Activated naive CD8-positive, alpha-beta T cell treated with anti-CD3 and anti-CD28 coated beads for 36 hours (primary cell): ENCODE measurements at regions not wholly inside any gene's neighbourhood (a gene's known extent, or its start where the extent isn't known, plus 50 kb on each side); places are given as distances from the start of the nearest gene placed in this dataset.
"Not testable (repeated sequence)": the region's sequence is repeated elsewhere in the genome, so short reads cannot be mapped to it uniquely, and the experiment has no call there.

Experiments
- DNase-seq: peaks from one replicate; pipeline ENCODE4 v3.0.0; 2021
- H3K27ac Mint-ChIP-seq: one replicate; pipeline ENCODE4 v1.8.0; 2022; ENCODE audit warnings: mild to moderate bottlenecking, moderate library complexity, mixed read lengths
- H3K27me3 Mint-ChIP-seq: one replicate; pipeline ENCODE4 v1.8.0; 2022; ENCODE audit warnings: mild to moderate bottlenecking, mixed read lengths
- H3K36me3 Mint-ChIP-seq: one replicate; pipeline ENCODE4 v1.8.0; 2021; ENCODE audit warnings: mild to moderate bottlenecking, mixed read lengths
- H3K4me1 Mint-ChIP-seq: one replicate; pipeline ENCODE4 v1.8.0; 2021; ENCODE audit warnings: mixed read lengths
- H3K4me3 Mint-ChIP-seq: one replicate; pipeline ENCODE4 v1.8.0; 2022; ENCODE audit warnings: mild to moderate bottlenecking, moderate library complexity, mixed read lengths
- H3K9me3 Mint-ChIP-seq: one replicate; pipeline ENCODE4 v1.8.0; 2022; ENCODE audit warnings: mixed read lengths

- Mint-ChIP-seq H3K27me3 (no peaks in the 10 kb centered on the region), H3K4me3 (no peak overlapping the region), H3K9me3 (peaks cover 4% of the 10 kb centered on the region), H3K36me3 (no peaks in the 10 kb centered on the region), H3K27ac (no peak overlapping the region), H3K4me1 (no peaks in the 10 kb centered on the region)
- no peak for DNase-seq
Observed at GRCh38 chr4:12408364-12408763, 979.7 kb upstream of the HS3ST1 start.

- no peak for DNase-seq
- Mint-ChIP-seq H3K36me3 (no peaks in the 10 kb centered on the region), H3K4me1 (no peaks in the 10 kb centered on the region), H3K9me3 (peaks cover 3% of the 10 kb centered on the region), H3K4me3 (no peak overlapping the region), H3K27me3 (no peaks in the 10 kb centered on the region), H3K27ac (no peak overlapping the region)
Observed at GRCh38 chr4:12403175-12403574, 974.5 kb upstream of the HS3ST1 start.

DNA sequence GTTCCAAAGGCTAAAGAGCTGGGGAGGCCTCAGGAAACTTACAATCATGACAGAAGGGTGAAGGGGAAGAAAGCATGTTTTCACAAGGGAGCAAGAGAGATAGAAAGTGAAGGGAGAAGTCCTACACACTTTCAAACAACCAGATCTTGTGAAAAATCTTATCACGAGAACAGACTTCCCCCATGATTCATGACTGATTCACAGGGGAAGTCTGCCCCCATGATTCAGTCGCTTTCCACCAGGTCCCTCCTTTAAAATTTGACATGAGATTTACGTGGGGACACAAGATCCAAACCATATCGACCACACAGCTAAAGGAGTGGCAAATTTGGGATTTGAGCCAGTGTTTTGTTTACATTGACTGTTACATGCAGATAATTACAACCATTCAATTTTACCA is 971.1 kb upstream of the HS3ST1 start:
- Mint-ChIP-seq H3K27ac (no peak overlapping the region), H3K27me3 (no peaks in the 10 kb centered on the region), H3K36me3 (no peaks in the 10 kb centered on the region), H3K4me1 (no peaks in the 10 kb centered on the region), H3K4me3 (no peak overlapping the region), H3K9me3 (peaks cover 5% of the 10 kb centered on the region)
- no peak for DNase-seq

DNA sequence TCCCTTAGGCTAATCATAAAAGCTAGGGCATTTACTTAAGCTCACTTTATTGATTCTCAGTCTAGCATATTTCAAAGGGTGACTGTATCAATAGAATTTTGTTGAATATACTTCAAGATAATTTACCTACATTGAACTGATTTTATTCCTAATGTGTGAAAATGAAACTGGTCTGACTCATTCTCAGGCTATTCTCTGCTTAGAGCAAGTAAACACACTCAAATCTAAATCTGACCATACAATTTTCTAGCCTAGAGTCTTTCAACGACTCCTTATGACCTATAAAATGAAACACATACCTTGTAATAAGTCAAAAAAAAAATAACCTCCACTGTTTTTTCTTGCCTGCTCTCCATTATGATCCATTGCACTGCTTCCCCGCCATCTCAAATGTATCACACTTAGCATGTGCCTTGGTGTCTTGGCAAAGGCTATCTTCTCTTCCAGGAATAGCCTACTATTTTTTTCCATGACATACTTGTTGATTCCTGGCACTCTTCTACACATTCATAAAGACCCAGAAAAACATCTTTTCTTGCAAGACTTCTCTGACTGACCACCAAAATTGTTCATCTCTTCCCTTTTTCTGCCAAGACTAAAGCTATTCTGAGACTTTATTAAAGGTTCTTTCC is 965.1 kb upstream of the HS3ST1 start:
- Mint-ChIP-seq H3K4me1 (no peaks in the 10 kb centered on the region), H3K4me3 (no peak overlapping the region), H3K36me3 (no peaks in the 10 kb centered on the region), H3K27ac (no peak overlapping the region), H3K9me3 (peaks cover 4% of the 10 kb centered on the region), H3K27me3 (no peaks in the 10 kb centered on the region)
- no peak for DNase-seq

DNA sequence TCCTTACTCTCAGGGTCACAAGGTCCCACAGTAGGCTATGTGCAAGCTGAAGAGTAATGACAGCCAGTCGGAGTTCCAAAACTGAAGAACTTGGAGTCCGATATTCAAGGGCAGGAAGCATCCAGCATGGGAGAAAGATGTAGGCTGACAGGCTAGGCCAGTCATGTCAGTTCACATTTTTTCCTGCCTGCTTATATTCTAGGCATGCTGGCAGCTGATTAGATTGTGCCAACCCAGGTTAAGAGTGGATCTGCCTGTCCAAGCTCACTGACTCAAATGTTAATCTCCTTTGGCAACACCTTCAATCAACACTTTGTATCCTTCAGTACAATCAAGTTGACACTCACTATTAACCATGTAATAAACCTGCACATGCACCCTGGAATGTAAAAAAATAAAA is 960.9 kb upstream of the HS3ST1 start:
- Mint-ChIP-seq H3K27ac (no peak overlapping the region), H3K36me3 (no peaks in the 10 kb centered on the region), H3K27me3 (no peaks in the 10 kb centered on the region), H3K4me3 (no peak overlapping the region), H3K4me1 (no peaks in the 10 kb centered on the region), H3K9me3 (no peaks in the 10 kb centered on the region)
- DNase-seq = no peak

DNA sequence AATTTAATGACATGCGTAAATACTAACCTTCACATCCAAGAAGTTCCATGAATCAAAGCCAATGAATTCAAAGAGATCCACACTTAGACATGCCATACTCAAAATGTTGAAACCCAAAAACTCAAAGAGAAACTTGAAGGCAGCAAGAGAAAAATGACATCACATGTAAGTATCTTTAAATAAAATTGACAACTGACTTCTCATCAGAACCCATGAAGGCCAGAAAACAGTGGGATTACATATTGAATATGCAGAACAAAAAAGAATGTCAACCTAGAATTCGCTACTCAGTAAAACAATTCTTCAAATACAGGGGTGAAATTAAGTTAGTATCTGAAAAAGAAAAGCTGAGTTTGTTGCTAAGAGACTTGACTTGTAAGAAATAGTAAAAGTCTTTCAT is 953.9 kb upstream of the HS3ST1 start:
- H3K4me3 Mint-ChIP-seq = no peak overlapping the region
- H3K9me3 Mint-ChIP-seq = peaks cover 7% of the 10 kb centered on the region
- no peak for DNase-seq
- H3K27me3 Mint-ChIP-seq = no peaks in the 10 kb centered on the region
- no peak overlapping the region for H3K27ac Mint-ChIP-seq
- H3K4me1 Mint-ChIP-seq = no peaks in the 10 kb centered on the region
- H3K36me3 Mint-ChIP-seq = no peaks in the 10 kb centered on the region

GRCh38 chr4:12379191-12379590 is 950.5 kb upstream of the HS3ST1 start:
- Mint-ChIP-seq H3K4me1 (no peaks in the 10 kb centered on the region), H3K27me3 (no peaks in the 10 kb centered on the region), H3K4me3 (no peak overlapping the region), H3K9me3 (peaks cover 6% of the 10 kb centered on the region), H3K27ac (no peak overlapping the region), H3K36me3 (no peaks in the 10 kb centered on the region)
- DNase-seq = no peak

GRCh38 chr4:12375805-12376204 is 947.1 kb upstream of the HS3ST1 start:
- Mint-ChIP-seq H3K27me3 (no peaks in the 10 kb centered on the region), H3K4me1 (no peaks in the 10 kb centered on the region), H3K36me3 (no peaks in the 10 kb centered on the region), H3K27ac (no peak overlapping the region), H3K9me3 (peaks cover 3% of the 10 kb centered on the region), H3K4me3 (no peak overlapping the region)
- DNase-seq = no peak

- H3K36me3 Mint-ChIP-seq, H3K4me1 Mint-ChIP-seq, DNase-seq, H3K27ac Mint-ChIP-seq, H3K4me3 Mint-ChIP-seq, H3K27me3 Mint-ChIP-seq: not testable (repeated sequence)
- H3K9me3 Mint-ChIP-seq = peaks cover 16% of the 10 kb centered on the region
Observed at GRCh38 chr4:12365869-12366268, 937.2 kb upstream of the HS3ST1 start.

GRCh38 chr4:12360391-12360790 is 931.7 kb upstream of the HS3ST1 start:
- Mint-ChIP-seq H3K27ac (no peak overlapping the region), H3K4me1 (no peaks in the 10 kb centered on the region), H3K27me3 (no peaks in the 10 kb centered on the region), H3K4me3 (no peak overlapping the region), H3K9me3 (peaks cover 12% of the 10 kb centered on the region), H3K36me3 (no peaks in the 10 kb centered on the region)
- no peak for DNase-seq

DNA sequence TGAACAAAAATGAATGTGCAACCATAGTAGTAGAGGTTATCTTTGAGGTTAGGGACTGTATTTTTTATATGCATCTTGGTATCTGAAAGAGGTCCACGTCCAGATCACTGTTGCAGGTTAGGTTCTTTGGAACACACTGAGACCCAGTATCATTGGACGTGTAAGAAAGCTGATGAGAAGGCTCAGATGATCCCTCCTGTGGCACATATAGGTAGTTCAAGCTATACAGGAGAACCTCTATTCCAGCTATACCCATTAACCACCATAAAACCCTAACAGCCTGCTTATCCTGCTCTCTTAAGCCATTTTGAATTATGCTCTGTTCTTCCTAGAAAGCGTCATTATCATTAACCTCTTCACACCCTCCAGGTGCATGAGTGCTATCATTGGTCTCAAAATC is 930.7 kb upstream of the HS3ST1 start:
- Mint-ChIP-seq H3K27me3 (no peaks in the 10 kb centered on the region), H3K4me3 (no peak overlapping the region), H3K9me3 (peaks cover 5% of the 10 kb centered on the region), H3K27ac (no peak overlapping the region), H3K4me1 (no peaks in the 10 kb centered on the region), H3K36me3 (no peaks in the 10 kb centered on the region)
- DNase-seq = no peak

GRCh38 chr4:12333083-12333482 is 904.4 kb upstream of the HS3ST1 start:
- not testable (repeated sequence) for H3K4me3 Mint-ChIP-seq, DNase-seq, H3K27me3 Mint-ChIP-seq, H3K36me3 Mint-ChIP-seq, H3K4me1 Mint-ChIP-seq, H3K27ac Mint-ChIP-seq
- peaks cover 15% of the 10 kb centered on the region for H3K9me3 Mint-ChIP-seq

GRCh38 chr4:12324965-12325364 is 896.3 kb upstream of the HS3ST1 start:
- Mint-ChIP-seq H3K9me3 (peaks cover 2% of the 10 kb centered on the region), H3K4me1 (no peaks in the 10 kb centered on the region), H3K27ac (no peak overlapping the region), H3K27me3 (no peaks in the 10 kb centered on the region), H3K36me3 (no peaks in the 10 kb centered on the region), H3K4me3 (no peak overlapping the region)
- no peak for DNase-seq

DNA sequence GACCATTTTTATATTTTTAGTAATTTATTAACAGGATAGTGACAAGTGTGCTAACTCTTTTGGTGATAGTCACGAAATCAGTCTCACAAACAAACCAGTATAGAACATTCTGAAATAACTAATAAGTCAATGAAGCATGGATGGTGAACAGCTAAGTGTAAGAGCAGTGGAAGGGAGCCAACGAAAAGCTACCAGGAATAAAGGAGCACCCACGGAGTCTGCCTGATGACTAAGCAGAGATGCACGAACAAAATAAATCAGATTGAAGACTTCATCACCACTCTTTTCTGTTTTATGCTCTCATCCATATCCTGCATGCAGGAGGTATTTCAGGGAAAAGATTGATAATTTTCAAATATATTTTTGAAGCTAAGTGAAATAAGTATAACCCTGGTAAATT is 891.1 kb upstream of the HS3ST1 start:
- no peaks in the 10 kb centered on the region for H3K36me3 Mint-ChIP-seq
- H3K27ac Mint-ChIP-seq = no peak overlapping the region
- H3K4me3 Mint-ChIP-seq = no peak overlapping the region
- H3K4me1 Mint-ChIP-seq = no peaks in the 10 kb centered on the region
- H3K9me3 Mint-ChIP-seq = peaks cover 2% of the 10 kb centered on the region
- H3K27me3 Mint-ChIP-seq = no peaks in the 10 kb centered on the region
- DNase-seq = no peak

GRCh38 chr4:12304905-12305304 is 876.2 kb upstream of the HS3ST1 start:
- no peaks in the 10 kb centered on the region for H3K27me3 Mint-ChIP-seq
- H3K9me3 Mint-ChIP-seq = peaks cover 4% of the 10 kb centered on the region
- DNase-seq = no peak
- no peaks in the 10 kb centered on the region for H3K36me3 Mint-ChIP-seq
- no peak overlapping the region for H3K4me3 Mint-ChIP-seq
- no peak overlapping the region for H3K27ac Mint-ChIP-seq
- no peaks in the 10 kb centered on the region for H3K4me1 Mint-ChIP-seq

- H3K4me3 Mint-ChIP-seq = no peak overlapping the region
- no peaks in the 10 kb centered on the region for H3K27me3 Mint-ChIP-seq
- H3K36me3 Mint-ChIP-seq = no peaks in the 10 kb centered on the region
- DNase-seq = no peak
- no peak overlapping the region for H3K27ac Mint-ChIP-seq
- H3K9me3 Mint-ChIP-seq = peaks cover 2% of the 10 kb centered on the region
- H3K4me1 Mint-ChIP-seq = no peaks in the 10 kb centered on the region
Observed at GRCh38 chr4:12296366-12296765, 867.7 kb upstream of the HS3ST1 start.
